GM23338 (cell line): ENCODE measurements at regions not wholly inside any gene's neighbourhood (a gene's known extent, or its start where the extent isn't known, plus 50 kb on each side); places are given as distances from the start of the nearest gene placed in this dataset.

ENCODE experiments used
- ATAC-seq: fragments of 200-7000 bp; cut with Tn5 transposase; 3 replicates; pipeline ENCODE4 v1.9.1; 2020
- DNase-seq: peaks from one replicate; pipeline ENCODE4 v3.0.0-alpha.2; 2015; ENCODE audit warnings: low spot score
- H2AFZ ChIP-seq: fragments of 200-600 bp; sonication (generic); 2 replicates; pipeline ENCODE4 v1.8.0; 2016; ENCODE audit warnings: antibody characterized with exemption, mild to moderate bottlenecking, moderate library complexity
- H3F3A ChIP-seq: fragments of 200-600 bp; sonication (generic); replicated peaks from 2 replicates; pipeline ENCODE4 v1.8.0; 2017; ENCODE audit warnings: antibody characterized with exemption, mixed run types, low read depth
- H3K27ac ChIP-seq: fragments of 200-600 bp; sonication (generic); 2 replicates; pipeline ENCODE4 v1.6.1; 2016; ENCODE audit warnings: low read depth
- H3K27me3 ChIP-seq: fragments of 200-600 bp; sonication (generic); 2 replicates; pipeline ENCODE4 v1.8.0; 2016; ENCODE audit warnings: mild to moderate bottlenecking, mixed run types, moderate library complexity; ENCODE audit not compliant: insufficient read depth
- H3K36me3 ChIP-seq: fragments of 200-600 bp; sonication (generic); 2 replicates; pipeline ENCODE4 v1.8.0; 2016; ENCODE audit warnings: mild to moderate bottlenecking; ENCODE audit not compliant: insufficient read depth
- H3K4me1 ChIP-seq: fragments of 200-600 bp; sonication (generic); 2 replicates; pipeline ENCODE4 v1.8.0; 2016; ENCODE audit warnings: mild to moderate bottlenecking, moderate library complexity; ENCODE audit not compliant: insufficient read depth
- H3K4me2 ChIP-seq: fragments of 200-600 bp; sonication (generic); 2 replicates; pipeline ENCODE4 v1.7.1; 2017; ENCODE audit warnings: mixed run types
- H3K4me3 ChIP-seq: fragments of 200-600 bp; sonication (generic); 2 replicates; pipeline ENCODE4 v1.6.1; 2016; ENCODE audit warnings: mixed run types
- H3K79me2 ChIP-seq: fragments of 200-600 bp; sonication (generic); replicated peaks from 2 replicates; pipeline ENCODE4 v1.8.0; 2017; ENCODE audit warnings: mild to moderate bottlenecking; ENCODE audit not compliant: insufficient read depth
- H3K9me2 ChIP-seq: fragments of 200-600 bp; sonication (generic); 2 replicates; pipeline ENCODE4 v1.8.0; 2017; ENCODE audit not compliant: insufficient read depth
- H4K20me1 ChIP-seq: fragments of 200-600 bp; sonication (generic); replicated peaks from 2 replicates; pipeline ENCODE4 v1.8.0; 2017; ENCODE audit warnings: mild to moderate bottlenecking; ENCODE audit not compliant: insufficient read depth
- H3K27ac Mint-ChIP-seq: 2 replicates; pipeline ENCODE4 v1.8.0; 2020; ENCODE audit warnings: inconsistent platforms, mild to moderate bottlenecking, moderate library complexity, mixed read lengths
- H3K27me3 Mint-ChIP-seq: 3 replicates; pipeline ENCODE4 v1.8.0; 2022; ENCODE audit warnings: low read depth, mild to moderate bottlenecking, moderate library complexity, mixed read lengths, inconsistent platforms; ENCODE audit not compliant: insufficient read depth, poor library complexity
- H3K36me3 Mint-ChIP-seq: 3 replicates; pipeline ENCODE4 v1.8.0; 2021; ENCODE audit warnings: low read depth, mild to moderate bottlenecking, inconsistent platforms, moderate library complexity, mixed read lengths
- H3K4me1 Mint-ChIP-seq: 3 replicates; pipeline ENCODE4 v1.8.0; 2020; ENCODE audit warnings: mild to moderate bottlenecking, inconsistent platforms, mixed read lengths
- H3K4me3 Mint-ChIP-seq: 3 replicates; pipeline ENCODE4 v1.8.0; 2021; ENCODE audit warnings: moderate library complexity, mild to moderate bottlenecking, inconsistent platforms, mixed read lengths
- H3K9me3 Mint-ChIP-seq: 3 replicates; pipeline ENCODE4 v1.8.0; 2020; ENCODE audit warnings: moderate library complexity, mild to moderate bottlenecking, inconsistent platforms, mixed read lengths
- JUNB ChIP-seq: IDR thresholded peaks from one replicate; pipeline ENCODE4 v1.6.1; 2016; ENCODE audit warnings: antibody characterized with exemption; ENCODE audit not compliant: unreplicated experiment
- NANOG ChIP-seq: IDR thresholded peaks from 2 replicates; pipeline ENCODE4 v1.6.1; 2016; ENCODE audit warnings: antibody characterized with exemption, borderline replicate concordance
- POLR2AphosphoS5 ChIP-seq: IDR thresholded peaks from 2 replicates; pipeline ENCODE4 v1.6.1; 2016; ENCODE audit warnings: antibody characterized with exemption, low read depth
- REST ChIP-seq: IDR thresholded peaks from one replicate; pipeline ENCODE4 v1.6.1; 2018; ENCODE audit warnings: antibody characterized with exemption; ENCODE audit not compliant: unreplicated experiment
- ZNF462 ChIP-seq: fragments of 250-450 bp; sonication (Bioruptor Pico); IDR thresholded peaks from 2 replicates; pipeline ENCODE4 v1.5.0; 2020; ENCODE audit warnings: mild to moderate bottlenecking, moderate library complexity

GRCh38 chr1:82614090-82614489, 813.4 kb downstream of the ADGRL2 start (continued):
- TF ChIP-seq REST (no peak), ZNF462 (CRISPR knock-in tag) (no peak)

GRCh38 chr1:82612986-82613385, 812.3 kb downstream of the ADGRL2 start:
- H3K36me3 ChIP-seq = no peaks in the 10 kb centered on the region
- H3K79me2 ChIP-seq = no peaks in the 10 kb centered on the region
- no peak overlapping the region for H3K4me3 ChIP-seq
- H3K4me1 ChIP-seq = no peaks in the 10 kb centered on the region
- H2AFZ ChIP-seq = no peak overlapping the region
- no peaks in the 10 kb centered on the region for H3K27me3 ChIP-seq
- no peaks in the 10 kb centered on the region for H3K9me3 Mint-ChIP-seq
- DNase-seq (no peak), ATAC-seq (no peak)
- no peak overlapping the region for H3K27ac ChIP-seq
- H3K27ac Mint-ChIP-seq = no peak overlapping the region
- no peak overlapping the region for H3K4me3 Mint-ChIP-seq
- no peaks in the 10 kb centered on the region for H3K36me3 Mint-ChIP-seq
- no peaks in the 10 kb centered on the region for H4K20me1 ChIP-seq
- H3K27me3 Mint-ChIP-seq = no peaks in the 10 kb centered on the region
- no peaks in the 10 kb centered on the region; the same call in 1 of the 2 replicates for H3K9me2 ChIP-seq
- H3K4me1 Mint-ChIP-seq = no peaks in the 10 kb centered on the region
- H3F3A ChIP-seq = no peaks in the 10 kb centered on the region
- no peak overlapping the region for H3K4me2 ChIP-seq
- no peak for TF ChIP-seq JUNB
- TF ChIP-seq NANOG = no peak
- TF ChIP-seq POLR2AphosphoS5 = no peak
- TF ChIP-seq ZNF462 (CRISPR knock-in tag) = no peak
